ENCODE measurements at regions not wholly inside any gene's neighbourhood (a gene's known extent, or its start where the extent isn't known, plus 50 kb on each side); places are given as distances from the start of the nearest gene placed in this dataset.

GRCh38 chr5:12272389-12272788, 368.1 kb upstream of the CTNND2 start:
- Histone ChIP-seq H3K27ac (no peak overlapping the region), H3K4me1 (no peaks in the 10 kb centered on the region), H3K9me3 (no peaks in the 10 kb centered on the region), H3K36me3 (no peaks in the 10 kb centered on the region), H3K4me3 (no peak overlapping the region), H3K27me3 (no peaks in the 10 kb centered on the region)
- TF ChIP-seq POLR2AphosphoS5 (IDR thresholded peaks at IDR 0.05) (no peak), CTCF (IDR thresholded peaks at IDR 0.05) (no peak), POLR2A (IDR thresholded peaks at IDR 0.05) (no peak), EP300 (IDR thresholded peaks at IDR 0.05) (no peak)
- no peak for DNase-seq
- WGBS, 2 donors: 69 to 82% methylated on average over 5 of the region's 5 CpGs
- ATAC-seq (ENCODE audit: low FRiP score in 2 of 2): no peak

GRCh38 chr5:12270914-12271313, 366.7 kb upstream of the CTNND2 start:
- Histone ChIP-seq H3K36me3 (no peaks in the 10 kb centered on the region), H3K4me3 (no peak overlapping the region), H3K9me3 (no peaks in the 10 kb centered on the region), H3K27ac (no peak overlapping the region), H3K27me3 (no peaks in the 10 kb centered on the region), H3K4me1 (no peaks in the 10 kb centered on the region)
- DNase-seq (no peak), ATAC-seq (ENCODE audit: low FRiP score in 2 of 2) (no peak)
- no peak for TF ChIP-seq POLR2AphosphoS5 (IDR thresholded peaks at IDR 0.05)
- TF ChIP-seq EP300 (IDR thresholded peaks at IDR 0.05): no peak
- no peak for TF ChIP-seq CTCF (IDR thresholded peaks at IDR 0.05)
- no peak for TF ChIP-seq POLR2A (IDR thresholded peaks at IDR 0.05)
- 65 to 69% methylated on average over 1 of the region's 1 CpG for WGBS, 2 donors

DNA sequence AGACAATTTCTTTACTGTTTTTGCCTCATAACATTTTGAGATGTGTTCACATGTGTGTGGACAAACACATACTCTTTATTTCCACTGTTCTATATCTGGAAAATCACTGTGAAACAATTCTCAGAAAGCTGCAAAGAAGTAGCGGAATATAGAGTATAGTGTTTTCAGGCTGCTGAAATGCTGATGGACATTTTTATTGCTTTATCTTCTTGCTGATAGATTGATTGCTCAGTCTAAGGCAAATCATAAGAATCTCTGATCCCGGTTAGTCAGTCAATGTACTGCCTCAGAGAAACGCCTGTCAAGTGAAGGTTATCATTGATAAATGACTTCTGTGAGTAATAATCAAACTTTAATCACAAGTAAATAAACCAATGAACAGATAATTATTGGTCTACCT, 364.9 kb upstream of the CTNND2 start:
- H3K27ac ChIP-seq: no peak overlapping the region
- TF ChIP-seq CTCF (IDR thresholded peaks at IDR 0.05): no peak
- TF ChIP-seq POLR2A (IDR thresholded peaks at IDR 0.05): no peak
- no peak for TF ChIP-seq EP300 (IDR thresholded peaks at IDR 0.05)
- TF ChIP-seq POLR2AphosphoS5 (IDR thresholded peaks at IDR 0.05): no peak
- no peaks in the 10 kb centered on the region for H3K9me3 ChIP-seq
- H3K4me1 ChIP-seq: no peaks in the 10 kb centered on the region
- ATAC-seq (ENCODE audit: low FRiP score in 2 of 2): no peak
- no peaks in the 10 kb centered on the region for H3K36me3 ChIP-seq
- no peak for DNase-seq
- H3K27me3 ChIP-seq: no peaks in the 10 kb centered on the region
- no peak overlapping the region for H3K4me3 ChIP-seq
- WGBS, 2 donors: 62 to 71% methylated on average over 3 of the region's 3 CpGs

GRCh38 chr5:12258549-12258948, 354.3 kb upstream of the CTNND2 start:
- Histone ChIP-seq H3K4me3 (no peak overlapping the region), H3K36me3 (no peaks in the 10 kb centered on the region), H3K9me3 (no peaks in the 10 kb centered on the region), H3K27me3 (no peaks in the 10 kb centered on the region), H3K27ac (no peak overlapping the region), H3K4me1 (no peaks in the 10 kb centered on the region)
- no peak for DNase-seq
- 74 to 79% methylated on average over 2 of the region's 2 CpGs for WGBS, 2 donors
- no peak for ATAC-seq (ENCODE audit: low FRiP score in 2 of 2)
- TF ChIP-seq POLR2AphosphoS5 (IDR thresholded peaks at IDR 0.05) (no peak), POLR2A (IDR thresholded peaks at IDR 0.05) (no peak), EP300 (IDR thresholded peaks at IDR 0.05) (no peak), CTCF (IDR thresholded peaks at IDR 0.05) (no peak)

- Histone ChIP-seq H3K27ac (no peak overlapping the region), H3K4me3 (no peak overlapping the region), H3K4me1 (no peaks in the 10 kb centered on the region), H3K36me3 (no peaks in the 10 kb centered on the region), H3K27me3 (no peaks in the 10 kb centered on the region), H3K9me3 (no peaks in the 10 kb centered on the region)
- no peak for TF ChIP-seq CTCF (IDR thresholded peaks at IDR 0.05)
- no peak for TF ChIP-seq POLR2AphosphoS5 (IDR thresholded peaks at IDR 0.05)
- TF ChIP-seq POLR2A (IDR thresholded peaks at IDR 0.05): no peak
- TF ChIP-seq EP300 (IDR thresholded peaks at IDR 0.05): no peak
- no peak for DNase-seq
- ATAC-seq (ENCODE audit: low FRiP score in 2 of 2): no peak
- WGBS, 2 donors: 84 to 88% methylated on average over 2 of the region's 2 CpGs
Measured at GRCh38 chr5:12250454-12250853, 346.2 kb upstream of the CTNND2 start.

Measured in upper lobe of left lung (tissue), 6 donors.